Transverse colon (tissue), 4 donors: ENCODE measurements at regions not wholly inside any gene's neighbourhood (a gene's known extent, or its start where the extent isn't known, plus 50 kb on each side); places are given as distances from the start of the nearest gene placed in this dataset.

Experiments used
- DNase-seq: peaks from one replicate; pipeline ENCODE4 v3.0.0-alpha.2; 2019
- H3K27ac ChIP-seq, 4 donors: fragments of 200-600 bp; sonication (generic); 2 replicates each; pipeline ENCODE4 v1.5.1; 2016 to 2018; ENCODE audit warnings: inconsistent platforms in 4 of 4
- H3K27me3 ChIP-seq: fragments of 200-600 bp; sonication (generic); 2 replicates; pipeline ENCODE4 v1.5.1; 2017; ENCODE audit warnings: inconsistent platforms
- H3K36me3 ChIP-seq, 4 donors: fragments of 200-600 bp; sonication (generic); 2 replicates each; pipeline ENCODE4 v1.5.1; 2017 to 2019; ENCODE audit warnings: inconsistent platforms in 4 of 4
- H3K4me1 ChIP-seq, 4 donors: fragments of 200-600 bp; sonication (generic); 2 replicates each; pipeline ENCODE4 v1.5.1; 2017 to 2020; ENCODE audit warnings: inconsistent platforms in 4 of 4
- H3K4me3 ChIP-seq, 4 donors: fragments of 200-600 bp; sonication (generic); 1 replicate in 1 of 4; 2 replicates in 3 of 4; pipeline versions ENCODE4 v1.5.1 to v1.6.1; 2017 to 2019; ENCODE audit warnings: inconsistent platforms in 4 of 4
- H3K9me3 ChIP-seq, 2 donors: fragments of 200-600 bp; sonication (generic); 2 replicates each; pipeline ENCODE4 v1.5.1; 2017 to 2019; ENCODE audit warnings: inconsistent platforms in 2 of 2
- CTCF ChIP-seq, 5 experiments: fragments of 200-600 bp in 3 of 5; fragments of 450-650 bp in 2 of 5; sonication (generic) in 3 of 5; IDR thresholded peaks; 1 replicate in 2 of 5; 2 replicates in 3 of 5; pipeline ENCODE4 v1.5.1; 2016 to 2017; ENCODE audit warnings: antibody characterized with exemption in 5 of 5, inconsistent platforms in 3 of 5, mild to moderate bottlenecking in 2 of 5, moderate library complexity in 1 of 5
- EP300 ChIP-seq: sonication (generic); formaldehyde crosslinking; IDR thresholded peaks from one replicate; pipeline ENCODE4 v1.6.1; 2017; ENCODE audit warnings: antibody characterized with exemption, low read depth
- POLR2A ChIP-seq: fragments of 450-650 bp; IDR thresholded peaks from one replicate; pipeline ENCODE4 v1.6.1; 2016; ENCODE audit warnings: antibody characterized with exemption, mild to moderate bottlenecking, moderate library complexity
- POLR2AphosphoS5 ChIP-seq, 3 donors: sonication (generic); formaldehyde crosslinking; IDR thresholded peaks; one replicate each; pipeline ENCODE4 v1.6.1; 2016; ENCODE audit warnings: antibody characterized with exemption in 3 of 3
- WGBS, 2 donors: methylation state at CpG; one replicate each; pipeline ENCODE4 v1.1.5; 2018; ENCODE audit warnings: low coverage in 1 of 2; 5-methylcytosine and 5-hydroxymethylcytosine counted together
- in situ Hi-C, 4 donors: fragments of 200-750 bp; cut with MboI; loops; one replicate each; pipeline versions ENCODE4 v1.15.0 to v1.15.1; 2017; ENCODE audit warnings: low sequenced_read_pairs in 3 of 4, low pct_ligation_motif_present in 1 of 4, low pct_unique_long_range_greater_than_20kb in 1 of 4
- intact Hi-C: fragments of 100-400 bp; cut with DNase I; formaldehyde crosslinking; loops from one replicate; pipeline ENCODE4 v1.15.1; 2023; ENCODE audit warnings: low total_unique reads

- TF ChIP-seq POLR2A (no peak), CTCF (IDR thresholded peaks at IDR 0.05) (no peak)
- in situ Hi-C loops = no loop called here
Observed at GRCh38 chr20:22781869-22782268, 197.5 kb upstream of the FOXA2 start.

GRCh38 chr20:22789676-22790075 lies 205.3 kb upstream of the FOXA2 start:
- intact Hi-C loops = no loop called here
- in situ Hi-C loops = no loop called here
- no peaks in the 10 kb centered on the region for H3K36me3 ChIP-seq
- no peaks in the 10 kb centered on the region for H3K27me3 ChIP-seq
- no peaks in the 10 kb centered on the region for H3K9me3 ChIP-seq
- no peak for TF ChIP-seq EP300
- TF ChIP-seq CTCF (IDR thresholded peaks at IDR 0.05) = no peak
- no peak for TF ChIP-seq POLR2A
- TF ChIP-seq POLR2AphosphoS5 (IDR thresholded peaks at IDR 0.05) = no peak
- no peaks in the 10 kb centered on the region for H3K4me1 ChIP-seq
- DNase-seq = no peak
- WGBS, 2 donors = 73% methylated on average over 2 of the region's 2 CpGs; no CpG with 5 or more reads in 1 of the 2 donors
- H3K4me3 ChIP-seq = no peak overlapping the region
- H3K27ac ChIP-seq = no peak overlapping the region

More at GRCh38 chr20:22781869-22782268, 197.5 kb upstream of the FOXA2 start:
- H3K27me3 ChIP-seq = no peaks in the 10 kb centered on the region
- DNase-seq = no peak
- H3K27ac ChIP-seq = no peak overlapping the region
- intact Hi-C loops = no loop called here
- H3K4me1 ChIP-seq = no peaks in the 10 kb centered on the region
- no peak overlapping the region for H3K4me3 ChIP-seq
- H3K36me3 ChIP-seq = no peaks in the 10 kb centered on the region
- WGBS, 2 donors = 72 to 100% methylated on average over 2 of the region's 2 CpGs
- no peaks in the 10 kb centered on the region for H3K9me3 ChIP-seq

- no peaks in the 10 kb centered on the region for H3K36me3 ChIP-seq
- in situ Hi-C loops = no loop called here
- H3K4me1 ChIP-seq = no peaks in the 10 kb centered on the region
- TF ChIP-seq POLR2A (no peak), CTCF (IDR thresholded peaks at IDR 0.05) (no peak), POLR2AphosphoS5 (IDR thresholded peaks at IDR 0.05) (no peak), EP300 (no peak)
- H3K27ac ChIP-seq = no peak overlapping the region
- 92 to 96% methylated on average over 3 of the region's 3 CpGs for WGBS, 2 donors
- H3K4me3 ChIP-seq = no peak overlapping the region
- DNase-seq = no peak
- intact Hi-C loops = no loop called here
- no peaks in the 10 kb centered on the region for H3K27me3 ChIP-seq
- no peaks in the 10 kb centered on the region for H3K9me3 ChIP-seq
Observed at GRCh38 chr20:22791396-22791795, 207.0 kb upstream of the FOXA2 start.

- TF ChIP-seq POLR2AphosphoS5 (IDR thresholded peaks at IDR 0.05) = no peak
- no peak for TF ChIP-seq EP300
- TF ChIP-seq CTCF (IDR thresholded peaks at IDR 0.05) = no peak
- TF ChIP-seq POLR2A = no peak
- in situ Hi-C loops = no loop called here
- no peaks in the 10 kb centered on the region for H3K9me3 ChIP-seq
- DNase-seq = no peak
- no peaks in the 10 kb centered on the region for H3K4me1 ChIP-seq
- H3K4me3 ChIP-seq = no peak overlapping the region
- no peaks in the 10 kb centered on the region for H3K36me3 ChIP-seq
- H3K27me3 ChIP-seq = no peaks in the 10 kb centered on the region
- intact Hi-C loops = no loop called here
- H3K27ac ChIP-seq = no peak overlapping the region
- 60 to 85% methylated on average over 1 to 3 of the region's 3 CpGs for WGBS, 2 donors
Observed at GRCh38 chr20:22791877-22792525, 207.6 kb upstream of the FOXA2 start.
